ENCODE measurements at regions not wholly inside any gene's neighbourhood (a gene's known extent, or its start where the extent isn't known, plus 50 kb on each side); places are given as distances from the start of the nearest gene placed in this dataset.

- TF ChIP-seq, protein P1, sequence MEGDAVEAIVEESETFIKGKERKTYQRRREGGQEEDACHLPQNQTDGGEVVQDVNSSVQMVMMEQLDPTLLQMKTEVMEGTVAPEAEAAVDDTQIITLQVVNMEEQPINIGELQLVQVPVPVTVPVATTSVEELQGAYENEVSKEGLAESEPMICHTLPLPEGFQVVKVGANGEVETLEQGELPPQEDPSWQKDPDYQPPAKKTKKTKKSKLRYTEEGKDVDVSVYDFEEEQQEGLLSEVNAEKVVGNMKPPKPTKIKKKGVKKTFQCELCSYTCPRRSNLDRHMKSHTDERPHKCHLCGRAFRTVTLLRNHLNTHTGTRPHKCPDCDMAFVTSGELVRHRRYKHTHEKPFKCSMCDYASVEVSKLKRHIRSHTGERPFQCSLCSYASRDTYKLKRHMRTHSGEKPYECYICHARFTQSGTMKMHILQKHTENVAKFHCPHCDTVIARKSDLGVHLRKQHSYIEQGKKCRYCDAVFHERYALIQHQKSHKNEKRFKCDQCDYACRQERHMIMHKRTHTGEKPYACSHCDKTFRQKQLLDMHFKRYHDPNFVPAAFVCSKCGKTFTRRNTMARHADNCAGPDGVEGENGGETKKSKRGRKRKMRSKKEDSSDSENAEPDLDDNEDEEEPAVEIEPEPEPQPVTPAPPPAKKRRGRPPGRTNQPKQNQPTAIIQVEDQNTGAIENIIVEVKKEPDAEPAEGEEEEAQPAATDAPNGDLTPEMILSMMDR (IDR thresholded peaks at IDR 0.05 in 2 of 3, conservative IDR thresholded peaks at IDR 0.05 in 1 of 3; ENCODE audit: insufficient read depth in 2 of 3, low read depth in 1 of 3, low read length in 3 of 3) = peak; percentile 65 to 72 (median 69)
- peak; percentile 44 for TF ChIP-seq SMC3 (conservative IDR thresholded peaks at IDR 0.05; ENCODE audit: insufficient read depth, low read depth, low read length)
- TF ChIP-seq PHTF2 (CRISPR knock-in tag; IDR thresholded peaks at IDR 0.05) = no peak
Measured at GRCh38 chr17:65278050-65278819, 141.1 kb downstream of the RGS9 start (continued).

DNA sequence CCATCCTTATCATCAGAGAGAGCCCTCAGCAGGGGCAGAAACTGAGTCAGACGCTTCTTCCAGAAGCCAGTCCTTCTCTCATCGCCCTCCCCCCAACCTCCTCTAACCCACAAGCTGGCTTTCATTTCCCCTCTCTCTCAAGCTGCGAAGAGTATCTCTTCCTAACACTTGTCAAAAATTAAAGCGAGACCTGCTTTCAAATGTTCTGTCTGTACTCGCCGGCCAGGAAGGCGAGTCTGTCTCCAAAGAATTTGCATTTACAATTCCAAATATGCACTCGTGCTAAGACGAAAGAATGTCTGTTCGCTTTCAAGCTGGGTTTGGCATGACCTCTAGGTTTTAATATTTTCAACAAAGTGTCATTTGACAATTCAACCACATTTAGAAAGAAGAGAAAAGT lies 140.4 kb downstream of the RGS9 start:
- DNase-seq (ENCODE audit: extremely low read depth in 1 of 4, low spot score in 3 of 4) = no peak
- ChIA-PET POLR2A (no interaction called here), CTCF (ENCODE audit: low intra/inter-chr PET ratio) (interaction anchor here (1.2 kb wide), 1 partner anchor 888 kb away, joined by 3 read pairs; no protein-coding TSS in a partner anchor)
- H3K9ac ChIP-seq (ENCODE audit: insufficient read depth in 1 of 2, low read depth in 2 of 2, low read length in 2 of 2) = no peak overlapping the region
- H3K4me3 ChIP-seq = no peak overlapping the region
- H2AFZ ChIP-seq (ENCODE audit: low read depth, low read length) = no peak overlapping the region
- intact Hi-C loops (cut with micrococcal nuclease) (loop anchor here (5.0 kb wide), 1 partner anchor 520 kb away; no protein-coding TSS in a partner anchor), in situ Hi-C loops (cut with MboI) (no loop called here)
- no peak for FAIRE-seq
- H3K27ac ChIP-seq (ENCODE audit: extremely low read depth, low read depth, low read length) = no peak overlapping the region
- no peaks in the 10 kb centered on the region for H3K79me2 ChIP-seq (ENCODE audit: control insufficient read depth, insufficient read depth, low read length)
- no TSS peak for BruUV-seq (replicated peaks)
- no peak for ATAC-seq
- no peaks in the 10 kb centered on the region for H3K9me3 ChIP-seq (replicated peaks; ENCODE audit: control insufficient read depth, insufficient read depth, low read depth, low read length)
- WGBS (ENCODE audit: insufficient coverage, low coverage, missing lambda C conversion rate) = 0% methylated on average over 10 of the region's 10 CpGs
- no peaks in the 10 kb centered on the region for H3K36me3 ChIP-seq (ENCODE audit: control insufficient read depth, insufficient read depth, low read length)
- H3K27me3 ChIP-seq (ENCODE audit: control insufficient read depth in 2 of 2, insufficient read depth in 2 of 2, low read length in 2 of 2) = peaks cover 14 to 41% of the 10 kb centered on the region in 2 experiments; a peak in 4 of 5 replicates
- H3K9me1 ChIP-seq (ENCODE audit: control insufficient read depth, insufficient read depth, low read length) = no peaks in the 10 kb centered on the region
- no peaks in the 10 kb centered on the region for H4K20me1 ChIP-seq (replicated peaks; ENCODE audit: control insufficient read depth, insufficient read depth, low read length)
- H3K4me1 ChIP-seq (replicated peaks in 1 of 2; ENCODE audit: control insufficient read depth in 2 of 2, insufficient read depth in 2 of 2, low read length in 2 of 2) = no peaks in the 10 kb centered on the region
- no peak overlapping the region for H3K4me2 ChIP-seq (ENCODE audit: insufficient read depth, low read length)
- TF ChIP-seq SIRT6 (IDR thresholded peaks at IDR 0.05; ENCODE audit: low read depth, low read length) (no peak), ZNF263 (CRISPR knock-in tag; IDR thresholded peaks at IDR 0.05; ENCODE audit: borderline replicate concordance) (no peak), TCF3 (CRISPR knock-in tag; IDR thresholded peaks at IDR 0.05) (no peak), SMARCC2 (IDR thresholded peaks at IDR 0.05; ENCODE audit: low read depth) (no peak), ZC3H4 (CRISPR knock-in tag; IDR thresholded peaks at IDR 0.05; ENCODE audit: borderline replicate concordance) (no peak), ZNF175 (CRISPR knock-in tag; IDR thresholded peaks at IDR 0.05; ENCODE audit: low read depth) (no peak), PHB (CRISPR knock-in tag; IDR thresholded peaks at IDR 0.05) (no peak)
- TF ChIP-seq, protein P2, sequence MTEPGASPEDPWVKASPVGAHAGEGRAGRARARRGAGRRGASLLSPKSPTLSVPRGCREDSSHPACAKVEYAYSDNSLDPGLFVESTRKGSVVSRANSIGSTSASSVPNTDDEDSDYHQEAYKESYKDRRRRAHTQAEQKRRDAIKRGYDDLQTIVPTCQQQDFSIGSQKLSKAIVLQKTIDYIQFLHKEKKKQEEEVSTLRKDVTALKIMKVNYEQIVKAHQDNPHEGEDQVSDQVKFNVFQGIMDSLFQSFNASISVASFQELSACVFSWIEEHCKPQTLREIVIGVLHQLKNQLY (CRISPR knock-in tag; conservative IDR thresholded peaks at IDR 0.05) = no peak
- TF ChIP-seq, protein P3, sequence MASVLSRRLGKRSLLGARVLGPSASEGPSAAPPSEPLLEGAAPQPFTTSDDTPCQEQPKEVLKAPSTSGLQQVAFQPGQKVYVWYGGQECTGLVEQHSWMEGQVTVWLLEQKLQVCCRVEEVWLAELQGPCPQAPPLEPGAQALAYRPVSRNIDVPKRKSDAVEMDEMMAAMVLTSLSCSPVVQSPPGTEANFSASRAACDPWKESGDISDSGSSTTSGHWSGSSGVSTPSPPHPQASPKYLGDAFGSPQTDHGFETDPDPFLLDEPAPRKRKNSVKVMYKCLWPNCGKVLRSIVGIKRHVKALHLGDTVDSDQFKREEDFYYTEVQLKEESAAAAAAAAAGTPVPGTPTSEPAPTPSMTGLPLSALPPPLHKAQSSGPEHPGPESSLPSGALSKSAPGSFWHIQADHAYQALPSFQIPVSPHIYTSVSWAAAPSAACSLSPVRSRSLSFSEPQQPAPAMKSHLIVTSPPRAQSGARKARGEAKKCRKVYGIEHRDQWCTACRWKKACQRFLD (CRISPR knock-in tag; IDR thresholded peaks at IDR 0.05) = no peak
- TF ChIP-seq, protein P4, sequence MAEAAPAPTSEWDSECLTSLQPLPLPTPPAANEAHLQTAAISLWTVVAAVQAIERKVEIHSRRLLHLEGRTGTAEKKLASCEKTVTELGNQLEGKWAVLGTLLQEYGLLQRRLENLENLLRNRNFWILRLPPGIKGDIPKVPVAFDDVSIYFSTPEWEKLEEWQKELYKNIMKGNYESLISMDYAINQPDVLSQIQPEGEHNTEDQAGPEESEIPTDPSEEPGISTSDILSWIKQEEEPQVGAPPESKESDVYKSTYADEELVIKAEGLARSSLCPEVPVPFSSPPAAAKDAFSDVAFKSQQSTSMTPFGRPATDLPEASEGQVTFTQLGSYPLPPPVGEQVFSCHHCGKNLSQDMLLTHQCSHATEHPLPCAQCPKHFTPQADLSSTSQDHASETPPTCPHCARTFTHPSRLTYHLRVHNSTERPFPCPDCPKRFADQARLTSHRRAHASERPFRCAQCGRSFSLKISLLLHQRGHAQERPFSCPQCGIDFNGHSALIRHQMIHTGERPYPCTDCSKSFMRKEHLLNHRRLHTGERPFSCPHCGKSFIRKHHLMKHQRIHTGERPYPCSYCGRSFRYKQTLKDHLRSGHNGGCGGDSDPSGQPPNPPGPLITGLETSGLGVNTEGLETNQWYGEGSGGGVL (CRISPR knock-in tag; IDR thresholded peaks at IDR 0.05) = no peak
